ENCODE measurements at regions not wholly inside any gene's neighbourhood (a gene's known extent, or its start where the extent isn't known, plus 50 kb on each side); places are given as distances from the start of the nearest gene placed in this dataset.

DNA sequence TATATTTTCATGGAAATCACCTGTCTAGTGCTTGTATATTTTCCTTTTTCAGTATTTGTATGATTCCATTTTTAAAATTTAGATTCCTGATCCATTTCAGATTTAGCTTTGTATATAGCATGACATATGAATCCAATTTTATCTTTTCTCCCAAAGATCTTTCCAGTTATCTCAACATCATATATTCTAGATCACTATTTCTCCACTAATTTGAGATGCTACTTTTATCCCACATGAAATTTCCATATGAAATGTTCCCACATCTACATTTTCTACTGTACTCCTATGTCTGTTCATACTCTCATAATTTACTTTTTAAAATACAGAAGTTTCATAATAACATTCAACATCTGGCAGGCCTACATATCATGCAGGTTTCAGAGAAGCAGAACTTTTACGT, 1784.1 kb downstream of the SLITRK5 start:
- ChIA-PET CTCF (no interaction called here), POLR2A (no interaction called here)
- H3K4me3 ChIP-seq (ENCODE audit: low read depth, low read length) = no peak overlapping the region
- no peaks in the 10 kb centered on the region for H3K9me3 ChIP-seq (ENCODE audit: control insufficient read depth, insufficient read depth, low read depth, low read length)
- TF ChIP-seq ZNF76 (tag by site-specific recombination; IDR thresholded peaks at IDR 0.05; ENCODE audit: borderline replicate concordance, low read depth) (no peak), EGR2 (tag by site-specific recombination; IDR thresholded peaks at IDR 0.05; ENCODE audit: low read depth) (no peak), ZNF132 (tag by site-specific recombination; IDR thresholded peaks at IDR 0.05; ENCODE audit: borderline replicate concordance) (no peak), OVOL3 (tag by site-specific recombination; IDR thresholded peaks at IDR 0.05) (no peak), ZNF292 (tag by site-specific recombination; IDR thresholded peaks at IDR 0.05; ENCODE audit: borderline replicate concordance, low read depth) (no peak), WT1 (tag by site-specific recombination; IDR thresholded peaks at IDR 0.05) (no peak), ZFP41 (tag by site-specific recombination; IDR thresholded peaks at IDR 0.05; ENCODE audit: borderline replicate concordance) (no peak), ZNF2 (tag by site-specific recombination; IDR thresholded peaks at IDR 0.05) (no peak), ZNF112 (tag by site-specific recombination; IDR thresholded peaks at IDR 0.05) (no peak), ZNF324 (tag by site-specific recombination; IDR thresholded peaks at IDR 0.05) (no peak)
- TF ChIP-seq, protein P1, sequence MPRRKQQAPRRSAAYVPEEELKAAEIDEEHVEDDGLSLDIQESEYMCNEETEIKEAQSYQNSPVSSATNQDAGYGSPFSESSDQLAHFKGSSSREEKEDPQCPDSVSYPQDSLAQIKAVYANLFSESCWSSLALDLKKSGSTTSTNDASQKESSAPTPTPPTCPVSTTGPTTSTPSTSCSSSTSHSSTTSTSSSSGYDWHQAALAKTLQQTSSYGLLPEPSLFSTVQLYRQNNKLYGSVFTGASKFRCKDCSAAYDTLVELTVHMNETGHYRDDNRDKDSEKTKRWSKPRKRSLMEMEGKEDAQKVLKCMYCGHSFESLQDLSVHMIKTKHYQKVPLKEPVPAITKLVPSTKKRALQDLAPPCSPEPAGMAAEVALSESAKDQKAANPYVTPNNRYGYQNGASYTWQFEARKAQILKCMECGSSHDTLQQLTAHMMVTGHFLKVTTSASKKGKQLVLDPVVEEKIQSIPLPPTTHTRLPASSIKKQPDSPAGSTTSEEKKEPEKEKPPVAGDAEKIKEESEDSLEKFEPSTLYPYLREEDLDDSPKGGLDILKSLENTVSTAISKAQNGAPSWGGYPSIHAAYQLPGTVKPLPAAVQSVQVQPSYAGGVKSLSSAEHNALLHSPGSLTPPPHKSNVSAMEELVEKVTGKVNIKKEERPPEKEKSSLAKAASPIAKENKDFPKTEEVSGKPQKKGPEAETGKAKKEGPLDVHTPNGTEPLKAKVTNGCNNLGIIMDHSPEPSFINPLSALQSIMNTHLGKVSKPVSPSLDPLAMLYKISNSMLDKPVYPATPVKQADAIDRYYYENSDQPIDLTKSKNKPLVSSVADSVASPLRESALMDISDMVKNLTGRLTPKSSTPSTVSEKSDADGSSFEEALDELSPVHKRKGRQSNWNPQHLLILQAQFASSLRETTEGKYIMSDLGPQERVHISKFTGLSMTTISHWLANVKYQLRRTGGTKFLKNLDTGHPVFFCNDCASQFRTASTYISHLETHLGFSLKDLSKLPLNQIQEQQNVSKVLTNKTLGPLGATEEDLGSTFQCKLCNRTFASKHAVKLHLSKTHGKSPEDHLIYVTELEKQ (tag by site-specific recombination; IDR thresholded peaks at IDR 0.05; ENCODE audit: borderline replicate concordance) = no peak
- no peak overlapping the region for H3K27ac ChIP-seq (ENCODE audit: extremely low read depth, low read depth, low read length)
- H3K4me1 ChIP-seq (ENCODE audit: control insufficient read depth, insufficient read depth, low read length) = no peaks in the 10 kb centered on the region
- H3K36me3 ChIP-seq (ENCODE audit: control insufficient read depth in 2 of 2, insufficient read depth in 1 of 2, low read length in 2 of 2) = no peaks in the 10 kb centered on the region

DNA sequence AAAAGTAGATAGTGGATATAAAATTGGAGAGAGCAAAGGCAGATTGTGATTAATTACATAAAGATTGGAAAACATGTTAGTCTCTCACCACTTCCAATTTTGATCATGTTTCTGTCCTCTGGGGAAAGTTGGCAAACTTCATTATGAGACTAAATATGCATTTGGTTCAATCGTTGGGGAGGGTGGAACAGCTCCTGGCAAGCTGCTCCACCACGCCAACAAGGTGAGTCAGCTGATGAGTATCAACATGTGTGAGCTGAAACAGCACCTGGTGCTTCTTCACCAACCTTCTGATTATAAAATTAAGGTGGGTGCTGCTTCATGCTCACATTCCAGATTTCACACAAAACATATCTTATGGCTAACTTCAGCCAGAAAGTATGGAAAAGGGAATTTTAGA, 1784.6 kb downstream of the SLITRK5 start:
- CTCF ChIA-PET = no interaction called here
- H3K36me3 ChIP-seq (ENCODE audit: control insufficient read depth in 2 of 2, insufficient read depth in 1 of 2, low read length in 2 of 2) = no peaks in the 10 kb centered on the region

DNA sequence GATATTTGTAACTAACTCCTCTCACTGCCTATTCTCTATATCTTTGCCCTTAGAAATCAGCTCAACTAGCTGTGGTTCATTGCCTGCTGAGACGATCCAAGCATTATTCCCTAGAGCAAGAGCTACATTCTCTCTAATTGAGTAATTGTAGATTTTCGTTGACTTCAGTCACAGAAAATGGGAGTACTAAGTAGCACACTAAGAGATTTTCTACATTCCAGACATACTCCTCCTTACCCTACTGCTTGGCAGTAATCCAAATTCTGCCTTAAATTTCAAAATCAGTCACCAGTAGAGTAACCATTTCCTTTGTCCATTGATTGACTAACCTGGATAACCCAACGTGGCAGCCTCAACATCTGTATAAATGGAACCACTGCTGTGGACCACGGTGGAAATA, 1786.8 kb downstream of the SLITRK5 start:
- POLR2A ChIA-PET = no interaction called here
- H3K36me3 ChIP-seq (ENCODE audit: control insufficient read depth in 2 of 2, insufficient read depth in 1 of 2, low read length in 2 of 2) = no peaks in the 10 kb centered on the region
- no peak overlapping the region for H3K27ac ChIP-seq (ENCODE audit: extremely low read depth, low read depth, low read length)
- TF ChIP-seq, protein P2, sequence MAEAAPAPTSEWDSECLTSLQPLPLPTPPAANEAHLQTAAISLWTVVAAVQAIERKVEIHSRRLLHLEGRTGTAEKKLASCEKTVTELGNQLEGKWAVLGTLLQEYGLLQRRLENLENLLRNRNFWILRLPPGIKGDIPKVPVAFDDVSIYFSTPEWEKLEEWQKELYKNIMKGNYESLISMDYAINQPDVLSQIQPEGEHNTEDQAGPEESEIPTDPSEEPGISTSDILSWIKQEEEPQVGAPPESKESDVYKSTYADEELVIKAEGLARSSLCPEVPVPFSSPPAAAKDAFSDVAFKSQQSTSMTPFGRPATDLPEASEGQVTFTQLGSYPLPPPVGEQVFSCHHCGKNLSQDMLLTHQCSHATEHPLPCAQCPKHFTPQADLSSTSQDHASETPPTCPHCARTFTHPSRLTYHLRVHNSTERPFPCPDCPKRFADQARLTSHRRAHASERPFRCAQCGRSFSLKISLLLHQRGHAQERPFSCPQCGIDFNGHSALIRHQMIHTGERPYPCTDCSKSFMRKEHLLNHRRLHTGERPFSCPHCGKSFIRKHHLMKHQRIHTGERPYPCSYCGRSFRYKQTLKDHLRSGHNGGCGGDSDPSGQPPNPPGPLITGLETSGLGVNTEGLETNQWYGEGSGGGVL (tag by site-specific recombination; IDR thresholded peaks at IDR 0.05) = no peak
- TF ChIP-seq, protein P3, sequence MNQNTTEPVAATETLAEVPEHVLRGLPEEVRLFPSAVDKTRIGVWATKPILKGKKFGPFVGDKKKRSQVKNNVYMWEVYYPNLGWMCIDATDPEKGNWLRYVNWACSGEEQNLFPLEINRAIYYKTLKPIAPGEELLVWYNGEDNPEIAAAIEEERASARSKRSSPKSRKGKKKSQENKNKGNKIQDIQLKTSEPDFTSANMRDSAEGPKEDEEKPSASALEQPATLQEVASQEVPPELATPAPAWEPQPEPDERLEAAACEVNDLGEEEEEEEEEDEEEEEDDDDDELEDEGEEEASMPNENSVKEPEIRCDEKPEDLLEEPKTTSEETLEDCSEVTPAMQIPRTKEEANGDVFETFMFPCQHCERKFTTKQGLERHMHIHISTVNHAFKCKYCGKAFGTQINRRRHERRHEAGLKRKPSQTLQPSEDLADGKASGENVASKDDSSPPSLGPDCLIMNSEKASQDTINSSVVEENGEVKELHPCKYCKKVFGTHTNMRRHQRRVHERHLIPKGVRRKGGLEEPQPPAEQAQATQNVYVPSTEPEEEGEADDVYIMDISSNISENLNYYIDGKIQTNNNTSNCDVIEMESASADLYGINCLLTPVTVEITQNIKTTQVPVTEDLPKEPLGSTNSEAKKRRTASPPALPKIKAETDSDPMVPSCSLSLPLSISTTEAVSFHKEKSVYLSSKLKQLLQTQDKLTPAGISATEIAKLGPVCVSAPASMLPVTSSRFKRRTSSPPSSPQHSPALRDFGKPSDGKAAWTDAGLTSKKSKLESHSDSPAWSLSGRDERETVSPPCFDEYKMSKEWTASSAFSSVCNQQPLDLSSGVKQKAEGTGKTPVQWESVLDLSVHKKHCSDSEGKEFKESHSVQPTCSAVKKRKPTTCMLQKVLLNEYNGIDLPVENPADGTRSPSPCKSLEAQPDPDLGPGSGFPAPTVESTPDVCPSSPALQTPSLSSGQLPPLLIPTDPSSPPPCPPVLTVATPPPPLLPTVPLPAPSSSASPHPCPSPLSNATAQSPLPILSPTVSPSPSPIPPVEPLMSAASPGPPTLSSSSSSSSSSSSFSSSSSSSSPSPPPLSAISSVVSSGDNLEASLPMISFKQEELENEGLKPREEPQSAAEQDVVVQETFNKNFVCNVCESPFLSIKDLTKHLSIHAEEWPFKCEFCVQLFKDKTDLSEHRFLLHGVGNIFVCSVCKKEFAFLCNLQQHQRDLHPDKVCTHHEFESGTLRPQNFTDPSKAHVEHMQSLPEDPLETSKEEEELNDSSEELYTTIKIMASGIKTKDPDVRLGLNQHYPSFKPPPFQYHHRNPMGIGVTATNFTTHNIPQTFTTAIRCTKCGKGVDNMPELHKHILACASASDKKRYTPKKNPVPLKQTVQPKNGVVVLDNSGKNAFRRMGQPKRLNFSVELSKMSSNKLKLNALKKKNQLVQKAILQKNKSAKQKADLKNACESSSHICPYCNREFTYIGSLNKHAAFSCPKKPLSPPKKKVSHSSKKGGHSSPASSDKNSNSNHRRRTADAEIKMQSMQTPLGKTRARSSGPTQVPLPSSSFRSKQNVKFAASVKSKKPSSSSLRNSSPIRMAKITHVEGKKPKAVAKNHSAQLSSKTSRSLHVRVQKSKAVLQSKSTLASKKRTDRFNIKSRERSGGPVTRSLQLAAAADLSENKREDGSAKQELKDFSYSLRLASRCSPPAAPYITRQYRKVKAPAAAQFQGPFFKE (tag by site-specific recombination; IDR thresholded peaks at IDR 0.05; ENCODE audit: borderline replicate concordance) = no peak
- TF ChIP-seq ZFP69B (tag by site-specific recombination; IDR thresholded peaks at IDR 0.05) (no peak), BCL11B (tag by site-specific recombination; IDR thresholded peaks at IDR 0.05; ENCODE audit: low read depth) (no peak), ZNF121 (tag by site-specific recombination; IDR thresholded peaks at IDR 0.05) (no peak), ZNF335 (tag by site-specific recombination; conservative IDR thresholded peaks at IDR 0.05) (no peak), ZNF670 (tag by site-specific recombination; IDR thresholded peaks at IDR 0.05; ENCODE audit: low read depth) (no peak), ZNF596 (tag by site-specific recombination; IDR thresholded peaks at IDR 0.05) (no peak), ZNF24 (tag by site-specific recombination; IDR thresholded peaks at IDR 0.05) (no peak), ZNF510 (tag by site-specific recombination; IDR thresholded peaks at IDR 0.05; ENCODE audit: insufficient replicate concordance) (no peak)

More for the DNA sequence above, 1784.6 kb downstream of the SLITRK5 start:
- H3K27ac ChIP-seq (ENCODE audit: extremely low read depth, low read depth, low read length) = no peak overlapping the region
- POLR2A ChIA-PET = no interaction called here
- H3K4me1 ChIP-seq (ENCODE audit: control insufficient read depth, insufficient read depth, low read length) = no peaks in the 10 kb centered on the region
- H3K9me3 ChIP-seq (ENCODE audit: control insufficient read depth, insufficient read depth, low read depth, low read length) = no peaks in the 10 kb centered on the region
- no peak overlapping the region for H3K4me3 ChIP-seq (ENCODE audit: low read depth, low read length)
- TF ChIP-seq ZNF624 (tag by site-specific recombination; IDR thresholded peaks at IDR 0.05) (no peak), ZSCAN23 (tag by site-specific recombination; IDR thresholded peaks at IDR 0.05) (no peak), RBAK (tag by site-specific recombination; IDR thresholded peaks at IDR 0.05) (no peak)

More for the DNA sequence above, 1786.8 kb downstream of the SLITRK5 start:
- CTCF ChIA-PET = no interaction called here
- no peaks in the 10 kb centered on the region for H3K9me3 ChIP-seq (ENCODE audit: control insufficient read depth, insufficient read depth, low read depth, low read length)
- H3K4me3 ChIP-seq (ENCODE audit: low read depth, low read length) = no peak overlapping the region
- H3K4me1 ChIP-seq (ENCODE audit: control insufficient read depth, insufficient read depth, low read length) = no peaks in the 10 kb centered on the region

Measured in HEK293 (cell line).